Activated CD8-positive, alpha-beta memory T cell treated with anti-CD3 and anti-CD28 coated beads, Interleukin-2, amount 50 U/mL, for 48 hours (primary cell): ENCODE measurements at regions not wholly inside any gene's neighbourhood (a gene's known extent, or its start where the extent isn't known, plus 50 kb on each side); places are given as distances from the start of the nearest gene placed in this dataset.

ENCODE experiments used
- DNase-seq: peaks from one replicate; pipeline ENCODE4 v3.0.0-alpha.2; 2020

GRCh38 chr16:63292036-63292435 is 1255.8 kb upstream of the CDH8 start:
- DNase-seq = no peak

- peak; percentile 48 for DNase-seq
Observed at GRCh38 chr16:63289834-63290460, 1253.7 kb upstream of the CDH8 start.

GRCh38 chr16:63287401-63287800 is 1251.2 kb upstream of the CDH8 start:
- no peak for DNase-seq

GRCh38 chr16:63283721-63284120 is 1247.5 kb upstream of the CDH8 start:
- DNase-seq = no peak

GRCh38 chr16:63244631-63245030 is 1208.4 kb upstream of the CDH8 start:
- DNase-seq = no peak

DNA sequence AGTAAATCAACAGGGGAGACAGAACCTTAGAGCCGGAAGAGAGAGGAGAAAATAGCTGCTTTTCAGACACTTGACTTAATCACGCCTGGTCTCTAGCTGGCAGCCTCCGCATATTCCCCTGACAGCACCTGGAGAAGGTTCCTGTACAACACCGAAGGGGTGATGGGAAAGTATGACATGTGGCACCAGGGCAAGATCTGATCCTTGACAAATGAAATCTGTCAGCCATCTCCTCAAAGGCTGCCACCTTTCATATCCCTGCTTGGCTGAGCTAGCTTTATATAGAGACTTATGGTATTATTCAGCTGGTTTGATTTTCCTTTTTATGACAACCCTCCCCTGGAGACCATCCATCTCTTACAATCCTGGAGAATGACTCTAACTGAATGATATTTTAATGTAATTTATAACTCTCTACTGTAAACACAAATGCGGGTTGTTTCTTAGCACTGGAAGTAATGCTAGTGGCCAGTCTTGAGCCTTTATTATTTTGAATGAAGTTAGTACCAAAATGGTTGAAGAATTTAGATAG is 1205.3 kb upstream of the CDH8 start:
- no peak for DNase-seq

DNA sequence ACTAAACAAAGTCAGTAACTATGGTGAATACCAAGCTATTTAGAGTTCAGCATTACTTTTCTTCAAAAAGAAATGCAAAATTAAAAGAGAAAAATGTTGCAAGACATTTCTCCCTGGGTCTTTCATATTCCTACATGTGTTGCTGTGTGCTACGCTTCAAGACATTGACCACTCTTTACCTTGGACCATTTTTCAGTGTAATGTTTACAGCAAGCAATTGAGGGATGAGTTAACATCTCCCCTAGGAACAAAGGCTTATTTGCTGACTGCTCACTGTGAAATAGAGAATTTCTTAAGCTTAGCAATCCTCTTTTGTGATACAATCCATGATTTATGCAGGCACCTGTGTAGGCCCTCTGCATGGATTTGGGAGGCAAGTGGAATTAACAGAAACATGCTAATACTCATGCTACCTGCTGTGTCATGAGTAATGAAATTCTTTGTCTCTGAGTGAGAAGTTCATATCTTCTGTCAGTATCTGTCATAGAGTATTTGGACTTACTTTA is 1202.9 kb upstream of the CDH8 start:
- DNase-seq = no peak

- DNase-seq = no peak
Observed at GRCh38 chr16:63230421-63231040, 1194.3 kb upstream of the CDH8 start.

DNA sequence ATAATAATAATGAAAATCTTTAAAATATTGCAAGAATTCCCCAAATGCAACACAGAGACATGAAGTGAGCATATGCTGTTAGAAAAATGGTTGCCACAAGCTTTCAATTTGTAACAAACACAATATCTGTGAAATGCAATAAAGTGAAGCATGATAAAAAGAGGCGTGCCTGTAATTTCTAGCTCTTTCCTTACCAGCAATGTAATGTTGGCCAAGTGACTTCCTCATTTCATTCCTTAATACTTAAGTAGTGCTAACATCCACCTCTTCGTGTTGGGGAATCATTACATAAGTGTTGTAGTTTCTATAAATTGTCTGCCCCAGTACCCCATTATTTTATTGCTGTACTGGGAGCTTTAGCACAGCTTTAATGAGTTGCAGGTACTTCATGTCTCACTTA is 1192.0 kb upstream of the CDH8 start:
- no peak for DNase-seq

DNA sequence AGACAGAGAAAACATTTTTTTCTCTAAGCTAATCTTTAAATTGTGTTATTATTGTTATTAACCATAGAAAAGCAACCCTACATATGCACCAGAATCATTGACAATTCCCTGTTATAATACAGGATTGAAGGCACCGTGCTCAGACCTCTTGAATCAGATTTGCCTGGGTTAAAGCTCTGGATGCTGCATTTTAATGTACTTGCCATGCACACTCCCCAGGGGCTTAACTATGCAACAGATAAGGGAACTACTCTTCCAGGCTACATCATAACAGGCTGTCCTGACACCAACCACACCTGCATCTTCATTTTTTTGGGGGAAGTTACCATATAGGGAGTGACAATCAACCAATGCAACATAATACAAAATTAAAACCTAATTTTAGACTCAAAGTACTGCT is 1187.6 kb upstream of the CDH8 start:
- no peak for DNase-seq

DNA sequence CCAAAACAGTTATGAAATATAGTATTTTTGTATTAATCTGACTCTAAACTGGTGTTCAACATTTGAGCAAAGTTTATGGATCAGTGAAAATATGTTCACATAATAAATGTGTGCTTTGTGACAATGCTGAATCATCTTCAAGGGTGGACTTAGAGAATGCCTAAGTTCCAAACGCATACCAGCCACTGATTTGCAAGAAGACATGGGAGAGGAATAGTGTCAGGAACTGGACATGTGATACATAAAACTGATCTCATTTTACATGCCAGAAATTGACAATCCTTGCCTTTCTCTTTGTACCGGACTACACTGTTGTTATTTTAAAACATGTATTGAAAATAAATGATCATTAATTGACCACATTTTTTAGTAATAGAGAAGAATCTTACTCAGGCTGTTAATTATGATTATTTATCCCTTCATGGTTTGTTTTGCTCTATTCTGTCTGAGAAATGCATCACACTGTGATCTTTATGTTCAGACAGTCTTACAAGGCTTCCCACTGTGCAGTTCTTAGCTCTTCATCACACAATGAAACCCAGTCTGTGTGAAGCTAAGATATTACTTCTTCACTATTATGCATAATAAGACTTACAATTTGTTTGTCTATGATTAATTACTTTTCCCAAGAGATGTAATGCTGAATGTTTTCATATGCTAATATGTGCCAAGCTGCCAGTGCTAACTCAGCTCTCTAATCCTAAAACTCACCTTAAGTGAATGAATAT is 1180.6 kb upstream of the CDH8 start:
- no peak for DNase-seq

GRCh38 chr16:63201851-63202250 is 1165.6 kb upstream of the CDH8 start:
- DNase-seq = no peak

DNA sequence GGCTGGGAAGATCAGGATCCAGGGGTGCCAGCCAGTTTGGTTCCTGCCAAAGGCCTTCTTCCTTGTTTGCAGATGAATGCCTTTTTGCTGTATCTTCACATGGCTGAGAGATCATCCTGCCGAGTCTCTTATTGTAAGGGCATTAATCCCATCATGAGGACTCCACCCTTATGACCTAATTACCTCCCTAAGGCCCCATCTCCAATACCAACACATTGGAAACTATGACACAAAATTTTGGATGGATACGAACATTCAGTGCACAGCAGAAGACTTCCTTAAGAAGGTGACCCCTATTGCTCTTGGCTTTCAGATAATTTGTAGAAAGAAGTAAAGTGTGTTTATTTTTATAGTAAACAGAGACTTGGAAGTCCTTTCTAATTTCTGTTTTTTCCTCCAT is 1164.7 kb upstream of the CDH8 start:
- no peak for DNase-seq

GRCh38 chr16:63195336-63195735 is 1159.1 kb upstream of the CDH8 start:
- no peak for DNase-seq

DNA sequence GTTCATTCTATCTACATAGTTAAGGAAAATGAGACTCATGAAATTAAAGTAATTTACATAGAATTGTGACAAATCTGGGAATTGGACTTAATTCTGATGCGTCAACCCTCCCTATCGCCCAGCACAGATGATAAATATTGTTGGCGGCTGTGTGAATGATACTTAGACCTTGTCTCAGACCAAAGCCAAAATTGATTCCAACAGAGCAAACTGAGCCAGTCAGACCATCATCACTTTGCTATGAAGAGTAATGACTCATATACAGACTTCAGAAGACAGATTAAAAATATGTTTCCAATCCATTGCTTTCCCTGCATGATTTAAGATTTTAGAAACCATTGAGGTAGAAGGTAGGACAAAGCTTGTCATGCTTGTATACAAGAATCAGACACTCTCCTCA is 1156.7 kb upstream of the CDH8 start:
- DNase-seq = no peak

DNA sequence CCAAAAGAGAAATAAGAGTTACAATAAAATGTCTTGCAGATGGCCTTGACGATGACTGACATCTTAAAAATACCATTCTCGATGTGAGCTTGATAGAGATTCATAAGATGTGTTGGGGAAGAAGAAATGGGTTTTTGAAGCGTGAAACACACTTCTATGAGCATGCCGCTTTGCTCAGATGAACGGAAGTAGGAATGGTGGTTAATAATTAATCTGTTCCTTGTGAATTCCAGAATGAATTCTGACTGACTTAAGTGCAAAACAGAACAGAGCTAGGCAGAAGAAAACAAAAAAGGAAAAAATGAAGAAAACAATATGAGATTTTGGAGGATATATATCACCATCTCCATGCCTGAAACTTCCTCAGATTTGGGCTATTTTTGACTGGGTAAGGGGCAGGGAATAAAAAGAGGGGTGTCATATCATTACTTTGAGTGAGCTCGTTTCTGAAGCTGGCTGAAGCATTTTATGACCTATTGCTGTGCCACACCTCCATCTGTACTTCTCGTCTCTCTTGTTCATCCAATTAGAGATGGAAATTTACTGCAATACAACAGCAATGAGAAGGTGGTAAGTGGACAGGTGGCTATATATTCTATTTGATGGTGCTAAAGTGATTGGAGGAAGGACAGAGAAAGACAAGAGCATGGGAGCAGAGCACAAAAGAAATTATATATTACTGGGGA is 1152.0 kb upstream of the CDH8 start:
- no peak for DNase-seq

- no peak for DNase-seq
Observed at GRCh38 chr16:63187638-63188037, 1151.4 kb upstream of the CDH8 start.

- no peak for DNase-seq
Observed at GRCh38 chr16:63185235-63185780, 1149.1 kb upstream of the CDH8 start.

GRCh38 chr16:63183743-63184142 is 1147.5 kb upstream of the CDH8 start:
- DNase-seq = no peak

DNA sequence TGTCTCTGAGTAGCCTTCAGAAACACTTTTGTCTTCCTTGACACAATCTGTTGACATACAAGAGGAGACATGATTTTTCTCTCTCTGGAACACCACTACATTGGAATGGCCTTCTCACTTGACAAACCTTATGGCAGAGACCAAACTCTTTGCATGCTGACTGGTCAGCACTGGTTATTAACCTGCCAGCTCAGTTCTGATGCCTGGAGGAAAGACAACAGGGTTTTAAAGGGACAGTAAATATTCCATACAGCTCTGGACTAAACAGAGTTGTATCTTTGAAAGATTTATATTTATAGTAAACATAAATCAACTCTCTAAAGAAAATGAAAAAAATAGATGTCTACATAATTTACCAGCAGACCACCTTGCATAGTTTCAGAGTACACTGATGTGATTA is 1139.1 kb upstream of the CDH8 start:
- no peak for DNase-seq

- no peak for DNase-seq
Observed at GRCh38 chr16:63174801-63175200, 1138.6 kb upstream of the CDH8 start.

GRCh38 chr16:63171545-63171944 is 1135.3 kb upstream of the CDH8 start:
- no peak for DNase-seq

GRCh38 chr16:63169100-63169499 is 1132.9 kb upstream of the CDH8 start:
- DNase-seq = no peak
